ENCODE measurements at regions not wholly inside any gene's neighbourhood (a gene's known extent, or its start where the extent isn't known, plus 50 kb on each side); places are given as distances from the start of the nearest gene placed in this dataset.

GRCh38 chr13:89380101-89380500 lies 1708.9 kb downstream of the SLITRK5 start (continued):
- TF ChIP-seq ZNF462 (CRISPR knock-in tag; IDR thresholded peaks at IDR 0.05) (no peak), EZH2phosphoT487 (IDR thresholded peaks at IDR 0.05; ENCODE audit: unreplicated experiment) (no peak)

GRCh38 chr13:89382981-89383380 lies 1711.8 kb downstream of the SLITRK5 start:
- H3K27me3 Mint-ChIP-seq (ENCODE audit: insufficient read depth, low read depth, poor library complexity) = peaks cover 7% of the 10 kb centered on the region
- peaks cover 6% of the 10 kb centered on the region for H3K9me3 Mint-ChIP-seq
- no peak overlapping the region for H3K27ac Mint-ChIP-seq
- ATAC-seq (no peak), DNase-seq (ENCODE audit: low spot score) (no peak)
- peaks cover 3% of the 10 kb centered on the region; the same call in 1 of the 3 replicates for H3K4me1 Mint-ChIP-seq
- peaks cover 7% of the 10 kb centered on the region for H3K36me3 Mint-ChIP-seq (ENCODE audit: low read depth)
- Histone ChIP-seq H3K4me3 (no peak overlapping the region), H3K27ac (ENCODE audit: low read depth) (no peak overlapping the region), H3F3A (replicated peaks; ENCODE audit: low read depth) (no peaks in the 10 kb centered on the region), H3K4me1 (ENCODE audit: insufficient read depth) (no peaks in the 10 kb centered on the region), H3K27me3 (ENCODE audit: insufficient read depth) (no peaks in the 10 kb centered on the region), H3K4me2 (no peak overlapping the region), H2AFZ (no peak overlapping the region), H3K9me2 (ENCODE audit: insufficient read depth) (peaks cover 4% of the 10 kb centered on the region; the same call in 1 of the 2 replicates), H4K20me1 (replicated peaks; ENCODE audit: insufficient read depth) (no peaks in the 10 kb centered on the region), H3K79me2 (replicated peaks; ENCODE audit: insufficient read depth) (no peaks in the 10 kb centered on the region), H3K36me3 (ENCODE audit: insufficient read depth) (no peaks in the 10 kb centered on the region)
- H3K4me3 Mint-ChIP-seq = no peak overlapping the region
- TF ChIP-seq CTCF (conservative IDR thresholded peaks at IDR 0.05; ENCODE audit: low read depth in 2 of 2) (no peak), ZNF114 (CRISPR knock-in tag; IDR thresholded peaks at IDR 0.05) (no peak), CREB1 (CRISPR knock-in tag; IDR thresholded peaks at IDR 0.05; ENCODE audit: low read depth) (no peak), ZNF331 (CRISPR knock-in tag; IDR thresholded peaks at IDR 0.05; ENCODE audit: low read depth) (no peak), NANOG (IDR thresholded peaks at IDR 0.05; ENCODE audit: borderline replicate concordance) (no peak), ZNF462 (CRISPR knock-in tag; IDR thresholded peaks at IDR 0.05) (no peak)

Measured in GM23338 (cell line).